ENCODE measurements at regions not wholly inside any gene's neighbourhood (a gene's known extent, or its start where the extent isn't known, plus 50 kb on each side); places are given as distances from the start of the nearest gene placed in this dataset.
"Not testable (repeated sequence)": the region's sequence is repeated elsewhere in the genome, so short reads cannot be mapped to it uniquely, and the experiment has no call there.

DNA sequence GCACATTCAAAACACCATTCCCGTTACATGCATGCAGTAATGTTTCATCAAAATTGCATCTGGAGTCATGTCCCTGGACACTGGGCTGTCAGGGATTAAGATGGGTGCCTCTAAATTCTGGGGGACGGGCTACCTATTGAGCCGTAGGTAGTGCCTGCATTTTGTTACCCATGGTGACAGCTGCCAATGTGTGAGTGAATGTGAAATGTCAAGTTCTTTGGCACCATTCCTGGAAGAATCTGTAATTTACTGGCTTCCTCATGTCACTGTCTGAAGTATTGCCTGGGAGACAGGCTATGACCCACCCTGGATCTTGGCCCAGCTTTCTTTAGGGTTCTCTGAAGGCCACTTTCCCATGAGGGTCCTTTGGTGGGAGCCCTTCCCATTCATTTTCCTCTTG lies 266.1 kb downstream of the TSHZ3 start:
- no peak for DNase-seq

DNA sequence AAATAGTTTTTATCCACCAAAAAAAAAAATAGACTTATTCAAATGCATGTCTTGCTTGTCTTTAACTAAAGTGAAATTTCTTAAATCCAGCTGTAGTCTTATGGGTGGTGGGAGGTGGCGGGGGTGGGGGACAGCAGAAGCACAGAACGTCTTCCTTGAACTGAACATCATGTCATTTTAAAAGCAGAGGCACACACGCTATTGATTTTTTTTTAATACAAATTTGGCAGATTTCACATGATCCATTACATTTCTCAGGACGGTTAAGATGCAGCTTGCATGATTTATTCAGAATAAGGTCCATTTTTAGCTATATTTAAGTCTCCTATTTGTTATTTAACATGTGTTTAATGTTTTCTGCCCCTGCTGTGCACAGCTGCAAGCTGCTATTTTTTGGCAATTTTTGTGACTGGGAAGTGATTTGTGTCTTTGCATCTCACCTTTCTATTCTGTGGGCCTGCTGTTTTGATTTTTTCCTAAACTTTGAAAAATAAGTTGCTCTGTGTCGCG lies 274.0 kb downstream of the TSHZ3 start:
- no peak for DNase-seq

DNA sequence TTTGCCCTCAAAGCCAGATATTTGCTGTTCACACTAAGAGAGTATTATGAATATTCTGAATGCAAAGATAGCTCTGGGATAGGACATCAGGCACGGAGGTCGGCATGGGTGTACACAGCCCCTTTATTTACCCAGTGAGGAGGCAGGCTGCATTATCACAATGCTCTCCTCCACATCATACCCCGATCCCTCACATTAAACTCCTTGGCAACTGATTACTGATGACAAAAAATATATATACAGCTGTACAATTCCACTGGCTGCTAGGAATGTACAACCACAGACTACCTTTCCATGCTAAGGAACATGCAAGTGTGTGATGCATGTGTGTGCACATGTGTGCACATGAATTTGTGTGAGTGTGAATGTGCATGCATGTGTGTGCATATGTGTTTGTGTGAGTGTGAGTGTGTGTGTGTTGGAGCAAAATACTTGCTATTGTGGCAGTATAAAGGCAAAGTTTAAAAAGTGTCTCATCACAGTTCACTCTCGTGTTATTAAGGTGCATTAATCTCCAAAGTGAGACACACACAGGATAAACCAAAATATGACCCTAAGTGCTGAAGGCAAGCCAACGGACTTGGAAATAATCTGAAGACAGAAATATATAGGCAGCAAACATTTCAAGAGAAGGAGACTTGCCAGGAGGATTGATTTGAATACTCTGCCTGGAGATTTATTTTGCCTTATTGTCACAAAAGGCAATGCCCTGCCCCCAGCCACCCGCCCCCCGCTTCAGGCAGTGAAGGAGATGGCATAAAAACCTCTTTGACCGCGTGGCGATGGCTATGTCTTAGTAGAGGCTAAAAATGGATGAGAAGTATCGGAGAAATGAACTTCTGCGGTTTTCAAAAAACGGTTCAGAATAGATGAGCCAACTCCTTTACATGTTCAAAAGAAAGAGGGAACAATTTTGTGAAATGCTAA lies 274.8 kb downstream of the TSHZ3 start:
- peak; percentile 16 for DNase-seq

DNA sequence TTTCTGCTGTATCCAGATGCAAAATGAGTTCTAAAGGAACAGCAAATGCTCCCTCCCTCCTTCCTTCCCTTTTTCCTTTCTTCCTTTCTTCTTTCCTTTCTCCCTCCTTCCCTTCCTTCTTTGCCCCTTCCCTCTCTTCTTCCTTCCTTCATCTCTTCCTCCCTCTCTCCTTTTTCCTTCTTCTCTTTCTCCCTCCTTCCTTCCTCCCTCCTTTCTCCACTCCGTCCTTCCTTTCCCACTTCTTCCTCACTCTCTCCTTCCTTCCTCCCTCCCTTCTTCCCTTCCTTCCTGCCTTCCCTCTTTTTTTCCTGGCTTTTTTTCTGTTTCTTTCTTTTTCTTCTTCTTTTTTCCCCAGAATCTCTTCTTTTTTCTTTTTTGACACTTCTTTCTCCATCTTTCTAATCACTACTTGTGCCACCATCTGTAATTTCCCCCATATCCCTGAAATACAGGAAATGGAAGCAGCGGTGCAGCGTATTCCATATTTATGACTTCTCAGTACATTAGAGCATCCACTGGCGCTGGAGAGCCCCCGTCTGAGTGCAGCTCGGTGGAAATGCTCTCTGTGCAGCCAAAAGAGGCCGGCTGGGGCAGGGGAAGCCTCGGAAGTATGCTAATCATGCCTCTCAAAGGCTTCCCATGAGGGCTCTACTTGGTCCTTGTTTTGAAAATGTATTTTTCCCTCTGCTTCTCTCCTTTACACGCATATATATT lies 275.6 kb downstream of the TSHZ3 start:
- peak; percentile 17 for DNase-seq

DNA sequence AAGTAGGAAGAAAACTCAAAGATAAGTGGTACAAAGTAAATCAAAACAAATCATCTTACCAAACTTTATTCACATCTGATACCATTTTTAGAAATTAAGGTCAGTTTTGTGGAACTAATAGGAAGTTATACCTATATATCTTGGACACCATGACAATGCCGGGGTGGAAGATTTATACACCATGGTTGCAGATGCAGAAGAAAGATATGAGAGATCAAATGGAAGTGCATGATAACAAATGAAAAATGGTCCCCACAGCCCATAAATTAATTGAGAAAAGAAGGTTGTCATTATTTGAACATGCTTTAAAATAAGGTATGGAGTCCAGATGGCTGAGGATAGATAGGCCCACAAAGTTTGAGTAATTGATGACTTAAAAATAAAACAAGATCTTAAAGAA lies 276.8 kb downstream of the TSHZ3 start:
- no peak for DNase-seq

DNA sequence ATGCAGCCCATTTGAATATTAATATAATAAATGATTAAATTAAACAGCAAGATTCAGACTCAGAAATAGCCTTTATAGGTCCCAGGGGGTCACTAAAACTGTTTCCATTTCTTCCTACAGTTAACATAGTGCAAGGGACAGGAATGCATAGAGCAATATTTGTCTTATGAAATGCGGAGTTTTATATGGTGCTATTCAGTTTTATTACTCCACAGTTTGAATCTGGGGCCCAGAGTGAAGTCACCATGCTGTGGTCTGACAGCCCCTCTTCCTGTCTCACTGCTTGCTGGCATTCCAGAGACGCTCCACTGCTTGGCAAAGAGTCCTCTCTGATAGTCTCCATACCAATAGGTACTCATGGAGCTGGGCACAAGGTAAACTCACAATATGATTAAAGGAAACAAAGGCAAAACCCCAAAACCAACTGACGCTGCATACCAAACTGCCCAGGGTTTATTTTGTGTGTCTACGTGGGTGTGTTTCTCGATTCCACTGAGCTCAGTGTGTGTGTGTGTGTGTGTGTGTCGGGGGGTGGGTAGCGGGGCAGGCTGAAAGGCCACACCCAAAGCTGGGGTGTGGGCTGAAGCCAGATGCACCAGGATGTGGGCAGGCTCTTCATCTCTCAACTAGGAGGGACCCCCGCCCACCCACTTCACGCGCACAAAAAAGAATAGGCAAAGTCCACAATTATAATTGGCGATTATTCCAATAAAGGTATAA lies 277.9 kb downstream of the TSHZ3 start:
- peak; percentile 44 for DNase-seq

DNA sequence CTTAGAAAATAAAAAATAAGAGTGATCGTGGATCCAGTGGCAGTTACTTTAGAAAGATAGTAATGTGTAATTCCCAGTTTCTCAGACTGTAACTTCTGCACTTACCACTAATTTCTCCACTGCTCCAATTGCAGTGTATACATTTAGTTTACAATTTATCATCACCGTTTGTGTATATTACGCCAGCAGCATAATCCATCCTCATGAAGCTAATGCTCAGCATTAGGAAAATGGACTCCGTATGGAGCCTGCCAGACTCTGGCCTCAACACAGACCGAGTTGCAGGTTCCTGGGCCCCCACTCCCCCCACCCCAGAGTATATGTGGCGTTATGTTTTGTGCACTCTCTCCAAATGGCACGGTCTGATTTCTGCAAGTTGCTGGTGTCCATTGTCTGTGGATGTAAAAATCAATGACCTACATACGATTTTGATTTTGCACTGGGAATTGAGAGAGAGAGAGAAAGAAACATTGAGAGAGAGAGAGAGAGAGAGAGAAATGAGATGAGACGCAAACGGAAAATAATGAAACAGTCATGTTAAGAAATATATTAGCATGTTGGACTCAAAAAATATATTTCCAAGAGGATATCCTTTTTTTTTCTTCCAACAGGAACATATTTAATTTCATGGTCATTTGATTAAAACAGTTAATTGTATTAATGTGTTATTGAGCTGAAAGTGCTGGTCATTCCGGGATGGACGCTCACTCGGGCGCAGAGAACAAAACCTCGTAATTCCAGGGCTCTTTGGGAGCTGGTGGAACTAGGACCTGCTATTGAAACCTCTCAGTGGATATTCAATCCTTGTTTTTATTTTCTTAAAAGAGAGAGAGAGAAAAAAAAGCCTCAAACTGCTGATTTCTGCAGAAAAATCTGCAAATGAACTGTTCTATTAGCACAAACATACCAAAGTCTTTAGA lies 278.8 kb downstream of the TSHZ3 start:
- DNase-seq: no peak

DNA sequence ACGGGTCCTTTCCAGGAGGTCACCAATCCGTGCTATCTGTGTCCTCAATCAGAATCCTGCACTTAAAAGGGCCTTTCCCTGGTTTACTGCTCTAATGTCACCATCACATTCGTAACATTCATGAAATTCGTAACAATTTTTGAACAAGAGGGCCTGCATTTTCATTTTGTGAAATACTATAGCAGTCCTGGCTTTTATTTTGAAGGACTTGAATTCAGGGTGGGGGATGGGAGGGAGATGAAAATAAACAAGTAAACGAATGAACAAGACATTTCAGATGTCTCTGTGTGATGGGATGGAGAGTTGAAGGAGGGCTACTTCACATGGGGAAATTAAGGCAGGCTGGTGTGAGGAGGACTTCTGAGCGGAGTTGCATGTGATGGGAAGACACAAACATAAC lies 281.0 kb downstream of the TSHZ3 start:
- no peak for DNase-seq

DNA sequence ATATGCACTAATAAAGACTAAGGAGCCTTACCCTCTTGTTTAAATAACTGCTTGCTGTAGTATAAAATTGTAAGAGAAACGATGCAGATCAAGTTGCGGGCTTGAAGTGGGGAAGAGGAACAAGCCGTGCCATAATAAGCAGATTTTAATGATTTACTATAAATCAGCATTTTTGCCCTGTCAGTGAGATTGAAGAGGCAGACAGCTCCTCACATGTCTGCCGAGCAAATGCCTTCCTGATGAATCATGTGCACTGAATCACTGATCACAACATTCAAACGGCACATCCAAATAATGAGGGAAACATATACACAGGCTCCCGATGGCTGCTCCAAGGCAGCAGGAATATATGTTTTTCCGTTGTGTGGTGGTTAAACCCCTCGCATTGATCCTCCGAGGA lies 282.9 kb downstream of the TSHZ3 start:
- peak; percentile 93 for DNase-seq

DNA sequence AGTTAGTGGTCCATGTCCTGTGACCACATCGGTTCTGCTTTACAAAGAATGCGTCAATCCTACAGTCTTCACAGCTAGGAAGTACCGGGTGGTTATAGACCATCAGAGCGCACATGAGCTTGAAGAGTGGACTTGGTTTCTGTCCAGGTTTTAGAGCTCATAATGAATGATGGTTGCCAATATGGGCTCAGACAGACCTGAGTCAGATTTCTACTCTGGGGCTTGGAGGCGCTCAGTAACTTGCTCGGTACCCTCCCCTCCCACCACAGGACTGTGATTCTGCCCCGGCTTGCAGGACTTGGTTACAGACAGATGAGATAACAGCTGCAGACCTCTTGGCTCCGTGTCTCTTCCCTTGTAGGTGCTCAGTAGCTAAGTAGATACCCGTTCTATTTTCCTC lies 284.7 kb downstream of the TSHZ3 start:
- DNase-seq: peak; percentile 37

DNA sequence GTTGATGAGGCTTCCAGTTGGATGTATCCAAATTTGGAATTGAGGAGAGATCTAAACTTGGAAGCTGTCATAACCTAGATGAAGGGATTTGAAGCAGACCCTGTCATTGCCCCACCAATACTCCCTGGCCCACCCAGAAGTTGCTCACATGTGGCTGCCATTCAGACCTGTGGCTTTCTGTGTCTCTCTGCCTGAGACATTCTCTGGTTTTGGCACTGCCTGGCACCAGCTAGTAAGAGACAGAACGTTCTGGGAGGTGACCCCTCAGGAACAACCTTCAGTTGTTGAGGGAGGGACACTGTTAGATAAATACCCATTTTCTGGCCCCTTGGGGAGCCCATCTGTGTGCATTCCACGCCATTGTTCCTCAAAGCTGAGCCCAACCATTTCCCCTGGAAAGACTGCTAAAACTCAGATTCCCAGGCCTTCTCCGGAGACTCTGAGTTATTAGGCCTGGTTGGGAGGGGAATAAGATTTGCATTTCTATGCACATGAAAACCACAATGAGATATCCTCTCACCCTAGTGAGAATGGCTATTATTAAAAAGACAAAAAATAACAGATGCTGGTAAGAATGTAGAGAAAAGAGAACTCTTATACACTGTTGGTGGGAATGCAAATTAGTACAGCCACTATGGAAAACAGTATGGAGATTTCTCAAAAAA lies 290.4 kb downstream of the TSHZ3 start:
- DNase-seq: no peak

DNA sequence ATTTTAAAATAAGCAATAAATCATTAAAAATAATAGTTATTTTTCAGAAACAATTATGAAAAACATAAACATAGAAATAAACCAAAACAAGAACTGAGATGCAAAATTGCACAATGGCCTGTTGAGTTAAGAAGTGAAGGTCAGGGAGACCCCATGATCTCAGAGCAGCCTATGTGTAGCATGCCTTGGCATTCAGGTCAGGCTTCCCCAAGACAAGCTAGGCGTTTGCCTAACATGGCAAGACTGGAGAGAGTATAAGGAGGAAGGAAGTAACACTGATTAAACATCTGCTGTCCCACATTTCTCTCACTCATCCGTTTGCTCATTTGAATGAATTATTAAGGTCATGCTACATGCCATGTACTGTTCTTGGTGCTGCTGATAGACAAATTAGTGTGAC lies 291.8 kb downstream of the TSHZ3 start:
- no peak for DNase-seq

DNA sequence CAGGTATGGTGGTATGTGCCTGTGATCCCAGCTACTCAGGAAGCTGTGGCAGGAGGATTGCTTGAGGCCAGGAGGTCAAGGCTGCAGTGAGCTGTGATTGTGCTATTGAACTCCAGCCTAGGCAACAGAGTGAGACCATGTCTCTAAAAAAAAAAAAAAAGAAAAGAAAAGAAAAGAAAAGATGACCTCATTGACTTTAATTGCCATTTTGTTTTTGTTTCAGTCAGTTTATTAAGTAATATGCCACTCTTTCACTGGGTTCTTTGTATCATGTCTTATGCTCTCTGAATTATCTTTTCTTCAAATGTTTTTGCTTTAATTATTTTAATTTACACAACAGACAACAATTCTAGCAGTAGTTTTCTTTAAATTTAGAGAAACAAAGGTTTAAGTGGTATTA lies 293.8 kb downstream of the TSHZ3 start:
- DNase-seq: no peak

DNA sequence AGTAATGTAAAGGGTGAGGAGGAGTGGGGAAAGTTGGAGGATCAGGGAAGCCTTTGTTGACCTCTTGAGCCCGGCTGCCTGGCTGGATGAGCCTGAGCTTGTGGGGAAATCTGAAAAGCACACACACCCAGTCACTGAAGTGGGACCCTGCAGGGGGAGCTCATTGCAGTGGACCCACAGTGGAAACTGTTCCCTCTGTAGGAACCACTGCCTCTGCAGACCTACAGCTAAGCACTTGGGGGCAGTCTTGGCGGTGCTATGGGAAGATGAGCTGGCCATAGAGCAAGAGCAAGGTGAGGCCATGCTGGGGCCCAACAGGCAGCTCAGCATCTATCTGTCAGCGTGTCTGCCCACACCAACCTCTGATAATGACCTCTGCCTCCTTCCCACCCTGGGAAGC lies 294.8 kb downstream of the TSHZ3 start:
- DNase-seq: peak; percentile 77

DNA sequence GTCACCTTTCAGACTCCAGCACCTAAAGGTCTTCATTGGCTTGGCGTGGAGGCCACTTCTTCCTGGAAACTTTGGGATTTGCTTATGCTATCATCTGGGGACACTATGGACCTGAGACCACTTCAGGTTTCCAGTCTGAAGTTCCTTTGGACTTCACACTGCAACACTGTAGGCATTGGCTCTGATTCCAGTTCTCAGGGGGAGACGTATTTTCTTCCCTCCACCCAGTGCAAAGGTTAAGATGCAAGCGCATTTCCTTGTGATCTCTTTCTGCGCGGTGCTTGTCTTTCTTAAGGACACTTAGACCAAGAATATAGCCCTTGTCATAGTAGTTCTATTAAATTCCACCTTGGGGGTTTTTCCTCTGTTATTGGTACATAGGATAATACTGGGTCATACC lies 299.8 kb downstream of the TSHZ3 start:
- no peak for DNase-seq

DNA sequence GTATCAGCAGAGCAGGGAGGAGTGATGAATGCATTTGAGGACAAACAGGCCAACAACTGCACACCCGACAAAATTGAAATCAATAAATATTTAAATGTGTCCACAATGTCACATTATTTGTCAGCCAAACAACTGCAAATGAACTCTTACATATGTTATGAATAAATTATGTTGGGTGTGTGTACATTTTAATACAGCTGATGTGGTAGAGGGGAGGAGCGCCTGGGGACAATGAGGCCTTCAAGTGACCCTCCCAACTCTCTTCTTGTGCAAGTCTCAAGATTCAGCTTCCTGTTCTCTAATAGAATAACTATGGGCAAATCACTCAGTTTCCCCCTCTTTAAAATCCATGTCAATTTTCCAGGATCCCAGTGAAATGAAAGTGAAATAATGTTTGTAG lies 303.2 kb downstream of the TSHZ3 start:
- no peak for DNase-seq

DNA sequence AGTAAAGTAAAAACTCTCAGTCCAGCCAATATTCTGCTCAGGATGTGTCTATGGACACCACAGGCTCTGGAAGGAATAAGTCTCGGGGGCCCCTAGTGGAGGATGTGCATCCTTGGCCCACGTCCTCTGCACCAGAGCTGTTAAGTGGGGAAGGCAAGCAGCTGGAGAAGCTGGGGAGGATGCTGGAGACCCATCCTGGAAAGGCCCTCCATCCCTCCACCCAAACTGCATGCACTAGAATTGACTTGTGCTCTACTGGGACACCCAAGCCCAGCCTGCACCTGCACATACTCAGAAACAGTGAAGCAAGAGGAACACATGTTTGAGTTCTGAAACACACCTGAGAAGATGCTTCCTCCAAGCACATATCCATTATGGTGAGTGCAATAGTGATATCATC lies 307.8 kb downstream of the TSHZ3 start:
- no peak for DNase-seq

DNA sequence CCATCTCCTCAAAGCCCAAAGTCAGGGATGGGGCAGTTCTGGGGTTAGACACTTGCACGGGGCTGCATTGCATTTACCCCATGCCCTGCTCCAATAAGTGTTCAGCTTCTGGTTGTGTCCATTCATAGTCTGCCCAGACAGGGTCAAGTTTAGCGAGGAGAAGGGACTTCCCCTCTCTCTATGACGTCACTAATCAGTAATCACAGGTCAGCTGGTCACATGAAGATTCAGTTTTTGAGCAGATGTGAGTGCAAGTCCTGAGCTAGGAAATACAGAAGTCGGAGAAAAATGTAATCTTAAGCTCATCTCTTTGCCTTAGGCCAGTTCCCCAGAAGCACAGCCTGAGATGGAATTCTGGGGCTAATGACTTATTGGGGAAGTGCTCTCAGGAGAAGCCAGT lies 310.1 kb downstream of the TSHZ3 start:
- no peak for DNase-seq

DNA sequence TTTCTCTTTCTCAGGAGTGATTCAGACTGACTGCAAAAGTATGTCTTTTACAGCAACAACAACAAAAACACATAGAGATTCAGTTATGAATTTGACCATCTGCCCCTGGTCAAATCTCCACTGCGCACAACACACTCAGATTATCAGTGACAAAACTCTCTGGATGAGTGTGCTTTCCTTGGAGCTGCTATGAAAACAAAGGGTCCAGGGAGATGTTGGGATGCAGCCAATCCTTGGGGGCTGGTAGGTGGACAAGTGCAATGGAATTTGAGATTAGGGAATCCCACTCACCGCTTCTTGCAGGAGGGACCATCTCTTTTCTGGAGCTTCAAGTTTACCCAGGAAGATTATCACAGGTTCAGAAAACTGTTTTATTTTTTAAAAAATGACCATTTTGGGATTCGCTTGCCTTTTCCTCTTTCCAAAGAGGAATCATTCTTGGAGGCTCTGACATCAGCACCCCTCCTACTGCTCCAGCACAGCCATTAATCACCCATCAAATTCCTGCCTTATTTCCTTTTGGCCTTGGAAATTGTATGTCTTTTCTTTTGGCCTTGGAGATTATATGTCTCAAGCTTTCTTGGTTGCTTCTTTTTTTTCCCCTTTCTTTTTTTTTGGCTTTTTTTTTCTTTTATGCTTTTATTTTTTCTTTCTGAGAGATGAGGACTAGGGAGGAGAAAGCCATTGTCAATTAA lies 311.8 kb downstream of the TSHZ3 start:
- peak; percentile 13 for DNase-seq

DNA sequence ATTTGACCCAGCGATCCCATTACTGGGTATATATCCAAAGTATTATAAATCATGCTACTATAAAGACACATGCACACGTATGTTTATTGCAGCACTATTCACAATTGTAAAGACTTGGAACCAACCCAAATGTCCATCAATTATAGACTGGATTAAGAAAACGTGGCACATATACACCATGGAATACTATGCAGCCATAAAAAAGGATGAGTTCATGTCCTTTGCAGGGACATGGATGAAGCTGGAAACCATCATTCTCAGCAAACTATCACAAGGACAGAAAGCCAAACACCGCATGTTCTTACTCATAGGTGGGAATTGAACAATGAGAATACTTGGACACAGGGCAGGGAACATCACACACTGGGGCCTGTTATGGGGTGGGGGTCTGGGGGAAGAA lies 317.8 kb downstream of the TSHZ3 start:
- not testable (repeated sequence) for DNase-seq

DNA sequence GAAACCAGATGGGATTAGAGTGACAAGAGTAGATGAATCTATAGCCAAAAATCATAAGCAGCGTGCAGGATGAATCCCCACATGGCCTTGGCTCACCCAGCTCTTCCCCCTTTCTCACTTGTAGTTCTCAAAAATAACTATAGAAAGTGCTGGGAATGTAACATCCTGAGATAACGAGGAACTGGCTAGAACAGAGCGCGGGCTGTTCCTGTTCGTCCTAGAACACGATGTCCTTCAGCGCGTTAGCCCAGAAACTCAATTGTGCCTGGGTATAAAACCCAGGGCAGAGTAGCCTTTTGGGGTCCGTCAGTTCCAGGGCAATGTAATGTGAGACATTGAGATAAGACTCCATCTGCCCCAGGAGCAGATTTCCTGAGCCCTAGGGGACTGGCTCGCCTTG lies 326.2 kb downstream of the TSHZ3 start:
- DNase-seq: no peak
